HepG2 (cell line): ENCODE measurements at regions not wholly inside any gene's neighbourhood (a gene's known extent, or its start where the extent isn't known, plus 50 kb on each side); places are given as distances from the start of the nearest gene placed in this dataset.

Source experiments
- ATAC-seq: fragments of 200-7000 bp; cut with Tn5 transposase; 3 replicates; pipeline ENCODE4 v1.9.1; 2020; ENCODE audit warnings: mild to moderate bottlenecking, moderate library complexity
- BruUV-seq: library from RNA; stranded (reverse); fragments of 400-500 nt; replicated peaks from 2 replicates; lab custom pipeline; 2021; lab: Mats Ljungman, UMichigan
- CTCF ChIA-PET: fragments of 300-600 bp; formaldehyde crosslinking; extraction: SDS; loops from one replicate; lab custom pipeline; 2021; ENCODE audit warnings: low total read pairs, inconsistent platforms, low intra/inter-chr PET ratio; lab: Yijun Ruan, JAX
- POLR2A ChIA-PET: fragments of 350-600 bp; sonication (Branson Sonifier 250); formaldehyde crosslinking; loops from one replicate; lab custom pipeline; 2020; ENCODE audit warnings: antibody characterized with exemption, inconsistent platforms; lab: Yijun Ruan, JAX
- DNase-seq: peaks from one replicate; pipeline ENCODE4 v3.0.0-alpha.2; 2015; ENCODE audit warnings: low spot score
- FAIRE-seq: peaks from 3 replicates; lab custom pipeline; 2011; peaks lifted over from hg19 to GRCh38; lab: Jason Lieb, UNC
- H2AFZ ChIP-seq: one replicate; pipeline ENCODE4 v1.6.1; 2011; ENCODE audit warnings: low read length, inconsistent platforms
- H3K27ac ChIP-seq: fragments of 300-600 bp; 3 replicates; pipeline ENCODE4 v1.8.0; 2011; ENCODE audit warnings: mixed run types, mild to moderate bottlenecking, mixed read lengths, low read length, inconsistent platforms; ENCODE audit not compliant: insufficient read depth; ENCODE audit errors: extremely low read length
- H3K27me3 ChIP-seq, 2 experiments: fragments of 200-600 bp in 1 of 2; 2 replicates in 1 of 2; 3 replicates in 1 of 2; pipeline versions ENCODE4 v1.6.0 to v1.8.0; 2011; ENCODE audit warnings: low read length in 2 of 2, mild to moderate bottlenecking in 2 of 2, moderate library complexity in 2 of 2, inconsistent platforms in 1 of 2; ENCODE audit not compliant: insufficient read depth in 2 of 2, control insufficient read depth in 1 of 2
- H3K36me3 ChIP-seq, 2 experiments: fragments of 200-600 bp in 1 of 2; replicated peaks in 1 of 2; 2 replicates in 1 of 2; 3 replicates in 1 of 2; pipeline versions ENCODE4 v1.5.1 to v1.8.0; 2011; ENCODE audit warnings: low read length in 2 of 2, inconsistent platforms in 1 of 2; ENCODE audit not compliant: insufficient read depth in 2 of 2, control insufficient read depth in 1 of 2
- H3K4me1 ChIP-seq: 2 replicates; pipeline ENCODE4 v1.5.1; 2012; ENCODE audit warnings: low read length, inconsistent platforms; ENCODE audit not compliant: insufficient read depth
- H3K4me2 ChIP-seq: 2 replicates; pipeline ENCODE4 v1.6.0; 2011; ENCODE audit warnings: low read depth, low read length, inconsistent platforms
- H3K4me3 ChIP-seq, 3 experiments: fragments of 200-600 bp in 1 of 3; sonication (generic), shearing (Covaris generic) in 1 of 3; replicated peaks in 1 of 3; 2 replicates each; pipeline ENCODE4 v1.5.1; 2011 to 2016; ENCODE audit warnings: low read length in 3 of 3, inconsistent platforms in 2 of 3, low read depth in 2 of 3, mild to moderate bottlenecking in 2 of 3, control low read depth in 1 of 3, mixed read lengths in 1 of 3; ENCODE audit not compliant: insufficient read depth in 1 of 3
- H3K79me2 ChIP-seq: one replicate; pipeline ENCODE4 v1.6.1; 2011; ENCODE audit warnings: low read length, inconsistent platforms; ENCODE audit not compliant: insufficient read depth
- H3K9ac ChIP-seq: 2 replicates; pipeline ENCODE4 v1.6.0; 2011; ENCODE audit warnings: mild to moderate bottlenecking, low read depth, low read length, inconsistent platforms; ENCODE audit not compliant: insufficient read depth
- H3K9me3 ChIP-seq: 2 replicates; pipeline ENCODE4 v1.5.1; 2012; ENCODE audit warnings: mild to moderate bottlenecking, low read length
- H4K20me1 ChIP-seq: 2 replicates; pipeline ENCODE4 v1.6.0; 2011; ENCODE audit warnings: inconsistent platforms, mild to moderate bottlenecking, low read length, moderate library complexity; ENCODE audit not compliant: insufficient read depth
- AGO2 ChIP-seq: fragments of 200-400 bp; formaldehyde crosslinking; optimal IDR thresholded peaks from 2 replicates; pipeline ENCODE3; 2017; ENCODE audit warnings: mild to moderate bottlenecking, low read depth, low read length, moderate library complexity
- CENPX ChIP-seq: sonication (generic); formaldehyde crosslinking; IDR thresholded peaks from 2 replicates; pipeline ENCODE4 v1.9.0; 2021; ENCODE audit warnings: mild to moderate bottlenecking, missing genetic modification reagents, moderate library complexity
- IRF2 ChIP-seq: IDR thresholded peaks from 2 replicates; pipeline ENCODE4 v1.6.1; 2018; ENCODE audit warnings: missing genetic modification reagents, missing compliant biosample characterization
- MBD4 ChIP-seq: IDR thresholded peaks from 2 replicates; pipeline ENCODE4 v1.6.1; 2012; ENCODE audit warnings: low read length, inconsistent platforms, borderline replicate concordance
- PCBP1 ChIP-seq: fragments of 200-400 bp; formaldehyde crosslinking; IDR thresholded peaks from 2 replicates; pipeline ENCODE4 v1.6.1; 2017; ENCODE audit warnings: mild to moderate bottlenecking, low read depth, low read length, borderline replicate concordance
- PRMT3 ChIP-seq: sonication (generic); formaldehyde crosslinking; IDR thresholded peaks from 2 replicates; pipeline ENCODE4 v1.8.1; 2022; ENCODE audit warnings: low read depth, mild to moderate bottlenecking, moderate library complexity, missing genetic modification reagents, borderline replicate concordance
- TP53 ChIP-seq: sonication (generic); formaldehyde crosslinking; conservative IDR thresholded peaks from 2 replicates; pipeline ENCODE4 v1.4.0; 2020; ENCODE audit warnings: missing genetic modification reagents
- ZFP36L2 ChIP-seq: sonication (generic); formaldehyde crosslinking; IDR thresholded peaks from 2 replicates; pipeline ENCODE4 v1.4.0; 2020; ENCODE audit warnings: missing genetic modification reagents
- ZFP82 ChIP-seq: sonication (generic); formaldehyde crosslinking; IDR thresholded peaks from 2 replicates; pipeline ENCODE4 v1.5.1; 2020; ENCODE audit warnings: mild to moderate bottlenecking, missing genetic modification reagents, borderline replicate concordance
- ZNF598 ChIP-seq: sonication (generic); formaldehyde crosslinking; IDR thresholded peaks from 2 replicates; pipeline ENCODE4 v1.5.1; 2020; ENCODE audit warnings: mild to moderate bottlenecking, missing genetic modification reagents, borderline replicate concordance
- ZNF766 ChIP-seq: sonication (generic); formaldehyde crosslinking; IDR thresholded peaks from 2 replicates; pipeline ENCODE4 v1.5.0; 2020; ENCODE audit warnings: missing genetic modification reagents, borderline replicate concordance
- ZNF816 ChIP-seq: sonication (generic); formaldehyde crosslinking; IDR thresholded peaks from 2 replicates; pipeline ENCODE4 v1.8.0; 2022; ENCODE audit warnings: missing genetic modification reagents, mild to moderate bottlenecking, borderline replicate concordance
- WGBS: methylation state at CpG from one replicate; pipeline ENCODE4 v1.1.6; 2017; ENCODE audit warnings: low lambda C conversion rate; 5-methylcytosine and 5-hydroxymethylcytosine counted together
- in situ Hi-C: cut with HindIII; loops from 2 replicates; pipeline ENCODE4 v1.10.0; 2017; ENCODE audit warnings: low pct_unique_long_range_greater_than_20kb; ENCODE audit not compliant: extremely low pct_ligation_motif_present
- intact Hi-C: fragments of 100-400 bp; cut with micrococcal nuclease; formaldehyde crosslinking; loops from one replicate; pipeline ENCODE4 v1.10.0; 2022; ENCODE audit not compliant: unreplicated experiment
- TF ChIP-seq, protein P1 (sequence below): IDR thresholded peaks from 2 replicates; pipeline ENCODE4 v1.6.1; 2016; ENCODE audit warnings: low read depth, missing genetic modification reagents, missing compliant biosample characterization
- TF ChIP-seq, protein P2 (sequence below): sonication (generic); formaldehyde crosslinking; IDR thresholded peaks from 2 replicates; pipeline ENCODE4 v1.4.0; 2020; ENCODE audit warnings: missing genetic modification reagents

DNA sequence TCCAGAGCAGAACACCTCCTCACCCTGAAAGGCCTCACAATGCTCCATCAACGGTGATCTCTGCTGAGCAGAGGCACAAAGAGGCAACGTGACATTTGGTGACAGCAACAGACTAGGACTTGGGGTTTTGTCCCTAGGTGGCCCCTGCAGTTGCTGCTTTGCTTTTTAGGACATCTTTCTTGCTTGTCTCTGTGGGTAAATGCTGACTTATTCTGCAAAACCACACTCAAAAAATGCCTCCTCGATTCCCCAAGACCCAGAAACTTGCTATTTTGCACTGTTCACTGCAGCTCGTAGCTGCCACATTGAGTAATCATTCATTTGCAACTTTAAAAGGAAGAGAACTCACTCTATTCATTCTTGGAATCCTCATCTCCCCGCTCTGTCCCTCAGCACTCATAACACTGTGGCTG is 209.9 kb downstream of the LY86 start:
- no peak overlapping the region for H3K4me3 ChIP-seq
- in situ Hi-C loops, result no loop called here
- POLR2A ChIA-PET, result no interaction called here

More for the DNA sequence above, 209.9 kb downstream of the LY86 start:
- Histone ChIP-seq H3K79me2 (no peaks in the 10 kb centered on the region), H3K4me2 (no peak overlapping the region), H3K4me1 (no peaks in the 10 kb centered on the region), H3K9ac (no peak overlapping the region), H4K20me1 (no peaks in the 10 kb centered on the region), H2AFZ (no peak overlapping the region), H3K9me3 (no peaks in the 10 kb centered on the region), H3K27me3 (peaks cover 2 to 9% of the 10 kb centered on the region in 2 experiments; a peak in 3 of 5 replicates), H3K36me3 (no peaks in the 10 kb centered on the region), H3K27ac (no peak overlapping the region)
- WGBS, result 8% methylated on average over 5 of the region's 5 CpGs
- no TSS peak for BruUV-seq
- no peak for TF ChIP-seq PRMT3
- no peak for TF ChIP-seq TP53 (CRISPR knock-in tag)
- TF ChIP-seq IRF2 (CRISPR knock-in tag), result no peak
- no peak for TF ChIP-seq PCBP1
- TF ChIP-seq CENPX (CRISPR knock-in tag), result no peak
- TF ChIP-seq, protein P1, sequence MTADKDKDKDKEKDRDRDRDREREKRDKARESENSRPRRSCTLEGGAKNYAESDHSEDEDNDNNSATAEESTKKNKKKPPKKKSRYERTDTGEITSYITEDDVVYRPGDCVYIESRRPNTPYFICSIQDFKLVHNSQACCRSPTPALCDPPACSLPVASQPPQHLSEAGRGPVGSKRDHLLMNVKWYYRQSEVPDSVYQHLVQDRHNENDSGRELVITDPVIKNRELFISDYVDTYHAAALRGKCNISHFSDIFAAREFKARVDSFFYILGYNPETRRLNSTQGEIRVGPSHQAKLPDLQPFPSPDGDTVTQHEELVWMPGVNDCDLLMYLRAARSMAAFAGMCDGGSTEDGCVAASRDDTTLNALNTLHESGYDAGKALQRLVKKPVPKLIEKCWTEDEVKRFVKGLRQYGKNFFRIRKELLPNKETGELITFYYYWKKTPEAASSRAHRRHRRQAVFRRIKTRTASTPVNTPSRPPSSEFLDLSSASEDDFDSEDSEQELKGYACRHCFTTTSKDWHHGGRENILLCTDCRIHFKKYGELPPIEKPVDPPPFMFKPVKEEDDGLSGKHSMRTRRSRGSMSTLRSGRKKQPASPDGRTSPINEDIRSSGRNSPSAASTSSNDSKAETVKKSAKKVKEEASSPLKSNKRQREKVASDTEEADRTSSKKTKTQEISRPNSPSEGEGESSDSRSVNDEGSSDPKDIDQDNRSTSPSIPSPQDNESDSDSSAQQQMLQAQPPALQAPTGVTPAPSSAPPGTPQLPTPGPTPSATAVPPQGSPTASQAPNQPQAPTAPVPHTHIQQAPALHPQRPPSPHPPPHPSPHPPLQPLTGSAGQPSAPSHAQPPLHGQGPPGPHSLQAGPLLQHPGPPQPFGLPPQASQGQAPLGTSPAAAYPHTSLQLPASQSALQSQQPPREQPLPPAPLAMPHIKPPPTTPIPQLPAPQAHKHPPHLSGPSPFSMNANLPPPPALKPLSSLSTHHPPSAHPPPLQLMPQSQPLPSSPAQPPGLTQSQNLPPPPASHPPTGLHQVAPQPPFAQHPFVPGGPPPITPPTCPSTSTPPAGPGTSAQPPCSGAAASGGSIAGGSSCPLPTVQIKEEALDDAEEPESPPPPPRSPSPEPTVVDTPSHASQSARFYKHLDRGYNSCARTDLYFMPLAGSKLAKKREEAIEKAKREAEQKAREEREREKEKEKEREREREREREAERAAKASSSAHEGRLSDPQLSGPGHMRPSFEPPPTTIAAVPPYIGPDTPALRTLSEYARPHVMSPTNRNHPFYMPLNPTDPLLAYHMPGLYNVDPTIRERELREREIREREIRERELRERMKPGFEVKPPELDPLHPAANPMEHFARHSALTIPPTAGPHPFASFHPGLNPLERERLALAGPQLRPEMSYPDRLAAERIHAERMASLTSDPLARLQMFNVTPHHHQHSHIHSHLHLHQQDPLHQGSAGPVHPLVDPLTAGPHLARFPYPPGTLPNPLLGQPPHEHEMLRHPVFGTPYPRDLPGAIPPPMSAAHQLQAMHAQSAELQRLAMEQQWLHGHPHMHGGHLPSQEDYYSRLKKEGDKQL (CRISPR knock-in tag), result no peak
- no peak for TF ChIP-seq AGO2
- TF ChIP-seq ZNF766 (CRISPR knock-in tag), result no peak
- no peak for TF ChIP-seq ZFP82 (CRISPR knock-in tag)
- TF ChIP-seq, protein P2, sequence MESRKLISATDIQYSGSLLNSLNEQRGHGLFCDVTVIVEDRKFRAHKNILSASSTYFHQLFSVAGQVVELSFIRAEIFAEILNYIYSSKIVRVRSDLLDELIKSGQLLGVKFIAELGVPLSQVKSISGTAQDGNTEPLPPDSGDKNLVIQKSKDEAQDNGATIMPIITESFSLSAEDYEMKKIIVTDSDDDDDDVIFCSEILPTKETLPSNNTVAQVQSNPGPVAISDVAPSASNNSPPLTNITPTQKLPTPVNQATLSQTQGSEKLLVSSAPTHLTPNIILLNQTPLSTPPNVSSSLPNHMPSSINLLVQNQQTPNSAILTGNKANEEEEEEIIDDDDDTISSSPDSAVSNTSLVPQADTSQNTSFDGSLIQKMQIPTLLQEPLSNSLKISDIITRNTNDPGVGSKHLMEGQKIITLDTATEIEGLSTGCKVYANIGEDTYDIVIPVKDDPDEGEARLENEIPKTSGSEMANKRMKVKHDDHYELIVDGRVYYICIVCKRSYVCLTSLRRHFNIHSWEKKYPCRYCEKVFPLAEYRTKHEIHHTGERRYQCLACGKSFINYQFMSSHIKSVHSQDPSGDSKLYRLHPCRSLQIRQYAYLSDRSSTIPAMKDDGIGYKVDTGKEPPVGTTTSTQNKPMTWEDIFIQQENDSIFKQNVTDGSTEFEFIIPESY (CRISPR knock-in tag), result no peak
- TF ChIP-seq ZNF598 (CRISPR knock-in tag), result no peak
- TF ChIP-seq ZFP36L2 (CRISPR knock-in tag), result no peak
- no peak for TF ChIP-seq MBD4
- TF ChIP-seq ZNF816 (CRISPR knock-in tag), result no peak
- DNase-seq, result no peak
- ATAC-seq, result no peak
- CTCF ChIA-PET, result no interaction called here
- FAIRE-seq, result no peak
- intact Hi-C loops, result no loop called here
